Stomach smooth muscle (tissue), 2 donors: ENCODE measurements at regions not wholly inside any gene's neighbourhood (a gene's known extent, or its start where the extent isn't known, plus 50 kb on each side); places are given as distances from the start of the nearest gene placed in this dataset.

Experiments used
- H3K27ac ChIP-seq: one replicate; pipeline ENCODE4 v1.7.0; 2013; ENCODE audit warnings: mild to moderate bottlenecking, low read length, inconsistent platforms
- H3K27me3 ChIP-seq, 2 donors: one replicate each; pipeline ENCODE4 v1.7.0; 2013; ENCODE audit warnings: low read length in 2 of 2; ENCODE audit not compliant: insufficient read depth in 2 of 2, control insufficient read depth in 1 of 2
- H3K36me3 ChIP-seq, 2 donors: one replicate each; pipeline ENCODE4 v1.7.0; 2013; ENCODE audit warnings: low read length in 2 of 2; ENCODE audit not compliant: control insufficient read depth in 2 of 2, insufficient read depth in 2 of 2
- H3K4me1 ChIP-seq: one replicate; pipeline ENCODE4 v1.7.0; 2013; ENCODE audit warnings: low read length; ENCODE audit not compliant: control insufficient read depth, insufficient read depth
- H3K4me3 ChIP-seq, 2 donors: one replicate each; pipeline ENCODE4 v1.7.0; 2013; ENCODE audit warnings: low read length in 2 of 2
- H3K9ac ChIP-seq, 2 donors: one replicate each; pipeline ENCODE4 v1.7.0; 2013; ENCODE audit warnings: low read length in 2 of 2, mild to moderate bottlenecking in 1 of 2
- H3K9me3 ChIP-seq, 2 donors: one replicate each; pipeline ENCODE4 v1.7.0; 2013; ENCODE audit warnings: low read length in 2 of 2; ENCODE audit not compliant: control insufficient read depth in 2 of 2
- donor health status: healthy.
- donor health status: Pancreatic carcinoma.

DNA sequence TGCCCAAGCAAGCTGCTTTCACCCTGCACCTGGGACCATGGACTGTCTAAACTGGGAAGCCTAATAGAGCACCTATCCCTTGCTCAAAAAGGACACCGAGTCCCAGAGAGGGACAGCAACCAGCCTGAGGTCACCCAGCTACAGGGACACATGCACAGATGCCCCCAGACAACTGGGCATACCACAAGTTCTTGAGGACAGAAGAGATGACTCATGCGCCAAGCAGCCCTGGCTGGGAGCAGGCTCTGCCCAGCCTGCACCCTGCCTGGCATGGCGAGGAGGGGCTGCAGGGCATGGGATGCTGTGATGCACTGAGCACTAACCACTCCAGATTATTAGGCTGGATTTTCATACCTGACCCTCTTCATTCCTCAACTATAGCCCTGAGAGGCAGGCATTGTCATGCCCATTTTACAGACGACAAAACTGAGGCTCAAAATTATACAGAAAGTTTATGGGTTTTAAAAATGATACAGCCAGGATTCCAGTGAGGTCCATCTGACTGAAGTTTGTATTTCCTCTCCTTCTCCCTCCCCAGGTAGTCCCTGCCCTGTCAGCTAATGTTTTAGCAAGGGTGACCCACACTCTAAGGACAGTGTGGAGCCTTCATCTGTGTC is 289.3 kb upstream of the ZMIZ1 start:
- H3K9ac ChIP-seq, result no peak overlapping the region
- H3K9me3 ChIP-seq, result peaks cover 0 to 3% of the 10 kb centered on the region in 2 donors
- H3K36me3 ChIP-seq, result no peaks in the 10 kb centered on the region
- no peak overlapping the region for H3K4me3 ChIP-seq
- H3K27ac ChIP-seq, result no peak overlapping the region
- no peaks in the 10 kb centered on the region for H3K27me3 ChIP-seq
- H3K4me1 ChIP-seq, result peaks cover 42% of the 10 kb centered on the region

DNA sequence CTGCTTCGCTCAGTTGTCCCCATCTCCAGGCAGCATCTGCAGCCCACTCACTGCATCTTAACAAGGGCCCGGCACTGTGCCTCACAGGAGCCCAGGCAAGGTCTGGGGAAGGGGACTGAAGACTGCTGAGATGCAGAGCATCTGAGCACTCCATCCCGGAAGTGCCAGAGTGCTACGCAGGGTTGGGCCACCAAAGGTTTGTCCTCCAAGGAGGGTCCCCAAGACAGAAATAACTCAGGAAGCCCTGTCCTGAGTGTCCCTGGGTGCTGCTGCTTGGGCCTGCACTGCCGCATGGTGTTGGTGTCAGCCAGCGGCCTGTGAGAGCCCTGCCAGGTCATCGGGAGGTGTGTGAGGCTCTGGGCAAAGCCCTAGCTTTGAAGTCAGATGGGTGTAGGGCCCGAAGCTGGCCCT is 288.2 kb upstream of the ZMIZ1 start:
- H3K36me3 ChIP-seq, result no peaks in the 10 kb centered on the region
- no peak overlapping the region for H3K4me3 ChIP-seq
- H3K9me3 ChIP-seq, result peaks cover 0 to 3% of the 10 kb centered on the region in 2 donors
- H3K9ac ChIP-seq, result no peak overlapping the region
- H3K27me3 ChIP-seq, result no peaks in the 10 kb centered on the region
- no peak overlapping the region for H3K27ac ChIP-seq
- H3K4me1 ChIP-seq, result peaks cover 36% of the 10 kb centered on the region

DNA sequence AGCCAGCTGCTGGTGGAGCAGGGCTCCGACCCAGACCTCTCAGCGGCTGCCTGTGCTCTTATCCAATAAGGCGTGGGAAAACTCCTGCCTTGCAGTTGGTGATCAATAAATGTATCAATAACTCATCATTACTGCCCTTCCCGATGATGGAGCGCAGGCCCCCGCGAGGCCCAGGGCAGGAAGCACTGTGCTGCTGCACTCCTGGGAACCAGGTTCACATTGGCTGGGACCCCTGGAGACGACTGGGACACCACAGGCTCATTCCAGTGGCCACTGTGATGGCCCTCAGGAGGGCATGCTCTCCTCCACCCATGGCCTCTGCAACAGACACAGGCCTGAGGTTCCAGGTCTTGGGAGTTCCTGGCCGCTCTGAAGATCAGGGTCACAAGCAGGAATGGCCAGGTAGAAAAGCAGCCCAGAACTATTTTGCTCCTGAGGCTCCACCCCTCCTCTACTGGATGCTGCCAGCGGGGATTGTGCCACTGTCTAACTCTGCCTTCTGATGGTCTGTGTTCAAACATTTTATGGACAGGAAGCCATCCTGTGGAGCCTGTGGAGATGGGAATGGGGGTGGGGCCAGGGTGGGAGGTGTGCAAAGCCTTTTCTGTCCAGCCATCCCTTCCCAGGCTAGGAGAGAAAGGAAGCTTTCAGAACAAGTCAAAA is 287.4 kb upstream of the ZMIZ1 start:
- Histone ChIP-seq H3K4me1 (peaks cover 28% of the 10 kb centered on the region), H3K36me3 (no peaks in the 10 kb centered on the region), H3K27ac (no peak overlapping the region), H3K27me3 (no peaks in the 10 kb centered on the region), H3K4me3 (no peak overlapping the region), H3K9ac (no peak overlapping the region), H3K9me3 (peaks cover 0 to 3% of the 10 kb centered on the region in 2 donors)

DNA sequence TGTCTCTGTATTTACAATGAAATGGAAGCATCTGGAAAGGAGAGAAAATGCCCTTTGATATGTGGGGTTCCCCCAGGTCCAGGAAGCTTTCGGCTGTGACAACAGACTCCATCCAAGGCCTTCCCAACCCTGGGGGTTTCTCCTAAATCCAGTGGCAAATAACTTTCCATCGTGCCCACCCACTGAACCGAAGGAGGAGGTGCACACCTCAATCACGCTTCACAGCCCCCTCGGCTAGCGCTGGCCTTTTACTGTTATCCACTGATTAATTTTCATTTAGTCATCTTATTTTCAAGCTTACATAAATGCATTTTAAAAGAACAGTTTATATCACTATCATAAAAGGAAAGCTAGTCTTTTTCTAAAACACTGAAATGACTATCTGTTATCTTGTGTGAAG is 286.8 kb upstream of the ZMIZ1 start:
- Histone ChIP-seq H3K9me3 (peaks cover 0 to 3% of the 10 kb centered on the region in 2 donors), H3K9ac (no peak overlapping the region)

DNA sequence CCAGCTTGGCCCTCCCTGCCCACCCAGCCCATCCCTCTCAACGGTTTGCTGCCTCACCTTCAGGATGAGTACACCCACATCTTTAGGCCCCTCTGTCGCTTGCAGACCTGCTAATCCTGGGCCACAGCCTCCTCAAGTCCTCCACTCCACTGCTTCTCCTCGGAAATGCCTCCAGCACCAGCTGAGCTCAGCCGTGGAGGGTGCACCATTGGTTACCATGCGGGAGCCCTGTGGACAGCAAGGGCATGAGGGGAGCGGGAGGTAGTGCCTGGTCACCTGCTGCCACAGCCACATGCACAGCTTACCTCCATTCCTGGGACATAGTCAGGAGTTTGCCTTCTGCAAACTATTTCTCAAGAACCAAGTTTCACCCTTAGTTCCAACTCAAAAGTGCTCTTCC is 286.3 kb upstream of the ZMIZ1 start:
- H3K4me1 ChIP-seq, result peaks cover 20% of the 10 kb centered on the region
- H3K36me3 ChIP-seq, result no peaks in the 10 kb centered on the region
- no peak overlapping the region for H3K27ac ChIP-seq
- peaks cover 0 to 3% of the 10 kb centered on the region in 2 donors for H3K9me3 ChIP-seq
- H3K27me3 ChIP-seq, result no peaks in the 10 kb centered on the region
- no peak overlapping the region for H3K9ac ChIP-seq
- H3K4me3 ChIP-seq, result no peak overlapping the region

More for the DNA sequence above, 286.8 kb upstream of the ZMIZ1 start:
- Histone ChIP-seq H3K4me1 (peaks cover 22% of the 10 kb centered on the region), H3K27ac (no peak overlapping the region), H3K36me3 (no peaks in the 10 kb centered on the region), H3K27me3 (no peaks in the 10 kb centered on the region), H3K4me3 (no peak overlapping the region)

DNA sequence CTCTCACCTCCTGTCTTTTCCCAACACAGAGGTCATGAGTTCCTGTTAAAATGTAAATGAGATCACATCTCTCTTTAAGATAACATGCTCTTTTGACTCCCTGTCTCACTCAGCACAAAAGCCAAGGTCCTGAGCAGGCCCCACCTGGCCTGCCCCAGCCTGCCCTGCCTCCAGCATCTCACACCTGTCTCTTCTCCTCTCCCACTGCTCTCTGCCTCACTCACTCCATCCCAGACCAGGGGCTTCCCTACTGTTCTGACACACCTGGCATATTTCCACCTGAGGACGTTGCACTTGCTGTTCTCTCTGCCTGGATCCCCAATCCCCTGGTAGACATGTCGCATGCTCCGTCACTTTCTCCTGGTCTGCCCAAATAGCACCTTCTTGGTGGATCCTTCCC is 285.0 kb upstream of the ZMIZ1 start:
- H3K9ac ChIP-seq, result no peak overlapping the region
- no peaks in the 10 kb centered on the region for H3K27me3 ChIP-seq
- H3K36me3 ChIP-seq, result no peaks in the 10 kb centered on the region
- H3K4me1 ChIP-seq, result peaks cover 11% of the 10 kb centered on the region
- peaks cover 0 to 3% of the 10 kb centered on the region in 2 donors for H3K9me3 ChIP-seq
- H3K27ac ChIP-seq, result no peak overlapping the region
- no peak overlapping the region for H3K4me3 ChIP-seq

DNA sequence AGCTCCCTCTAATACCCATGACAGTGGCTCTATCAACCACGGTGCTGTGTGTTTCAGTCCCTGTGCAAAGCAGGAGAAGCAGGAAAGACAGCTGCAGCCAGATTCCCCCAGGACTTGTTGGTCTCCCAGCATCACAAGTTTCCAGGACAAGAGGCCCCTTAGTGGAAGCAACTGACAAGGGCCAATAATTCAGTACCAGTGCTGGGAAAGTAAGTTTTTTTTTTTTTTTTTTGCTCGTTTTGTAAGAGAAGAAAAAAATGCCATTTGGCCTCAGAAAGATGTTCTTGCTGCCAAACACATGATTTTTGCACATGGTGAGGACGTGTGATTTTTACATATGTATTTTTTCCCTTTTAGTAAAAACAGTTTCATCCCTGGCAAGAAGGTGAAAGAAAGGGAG is 284.2 kb upstream of the ZMIZ1 start:
- no peak overlapping the region for H3K27ac ChIP-seq
- no peaks in the 10 kb centered on the region for H3K36me3 ChIP-seq

DNA sequence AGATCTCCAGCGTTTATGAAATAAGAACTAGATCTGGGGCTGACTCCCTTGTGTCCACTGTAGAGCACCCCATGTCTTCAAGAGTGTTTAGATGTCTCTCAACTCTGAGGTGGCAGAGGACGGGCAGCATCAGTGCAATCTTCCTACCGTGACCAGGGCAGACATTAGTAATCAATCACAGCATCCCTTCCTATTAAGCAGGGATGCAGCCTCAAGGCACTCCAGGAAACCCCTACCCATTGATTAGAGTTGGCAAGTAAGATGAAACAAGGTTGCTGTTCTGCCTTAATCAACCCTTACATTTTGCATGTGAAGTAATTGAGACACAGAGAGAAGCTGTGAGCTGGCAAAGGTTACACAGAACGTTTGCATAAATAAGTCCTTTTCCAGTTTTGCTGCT is 283.7 kb upstream of the ZMIZ1 start:
- Histone ChIP-seq H3K27ac (no peak overlapping the region), H3K27me3 (no peaks in the 10 kb centered on the region), H3K36me3 (no peaks in the 10 kb centered on the region), H3K9ac (no peak overlapping the region), H3K4me3 (no peak overlapping the region), H3K4me1 (peaks cover 7% of the 10 kb centered on the region), H3K9me3 (peaks cover 0 to 3% of the 10 kb centered on the region in 2 donors)

More for the DNA sequence above, 284.2 kb upstream of the ZMIZ1 start:
- Histone ChIP-seq H3K9me3 (peaks cover 0 to 3% of the 10 kb centered on the region in 2 donors), H3K4me3 (no peak overlapping the region), H3K9ac (no peak overlapping the region), H3K27me3 (no peaks in the 10 kb centered on the region), H3K4me1 (peaks cover 7% of the 10 kb centered on the region)

DNA sequence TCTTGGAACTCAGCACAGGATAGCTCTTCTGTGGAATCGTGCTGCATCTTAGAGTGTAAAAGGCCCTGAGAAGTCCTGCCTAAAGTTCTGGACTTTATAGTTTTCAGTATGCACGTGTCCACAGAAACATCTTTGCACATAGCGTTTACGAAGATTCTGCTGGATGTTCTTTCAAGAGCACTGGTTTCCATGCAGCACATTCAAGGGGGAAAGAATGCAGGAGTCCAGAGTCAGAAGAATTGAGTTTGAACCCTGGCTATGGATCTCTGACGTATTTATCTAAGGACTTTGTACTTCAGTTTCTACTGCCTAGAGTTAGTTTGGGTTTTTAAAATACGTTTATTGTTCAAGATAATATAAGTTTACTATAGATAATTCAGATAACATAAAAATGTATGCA is 282.8 kb upstream of the ZMIZ1 start:
- peaks cover 7% of the 10 kb centered on the region for H3K4me1 ChIP-seq
- H3K9me3 ChIP-seq, result peaks cover 0 to 3% of the 10 kb centered on the region in 2 donors
- H3K9ac ChIP-seq, result no peak overlapping the region
- no peaks in the 10 kb centered on the region for H3K27me3 ChIP-seq
- no peaks in the 10 kb centered on the region for H3K36me3 ChIP-seq
- no peak overlapping the region for H3K4me3 ChIP-seq
- H3K27ac ChIP-seq, result no peak overlapping the region

DNA sequence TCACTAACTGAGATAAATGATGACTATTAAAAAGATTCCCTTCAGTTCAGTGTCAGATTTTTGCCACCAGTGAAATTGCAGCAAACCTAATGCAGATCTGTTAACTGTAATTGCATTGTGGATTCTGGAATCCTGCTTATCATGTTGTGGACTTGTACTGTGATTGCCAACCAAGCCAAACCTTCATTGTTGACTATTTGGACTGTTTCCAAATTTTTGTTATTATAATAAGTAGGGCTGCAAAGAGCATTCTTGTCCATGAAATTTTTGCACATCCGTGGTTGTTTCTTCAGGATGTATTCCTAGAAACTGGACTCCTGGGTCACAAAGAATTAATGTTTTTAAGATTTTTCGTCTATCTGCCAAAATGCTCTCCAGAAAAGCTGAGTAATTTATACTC is 281.6 kb upstream of the ZMIZ1 start:
- no peak overlapping the region for H3K9ac ChIP-seq
- peaks cover 7% of the 10 kb centered on the region for H3K4me1 ChIP-seq
- H3K9me3 ChIP-seq, result peaks cover 0 to 3% of the 10 kb centered on the region in 2 donors
- no peak overlapping the region for H3K27ac ChIP-seq
- no peak overlapping the region for H3K4me3 ChIP-seq
- no peaks in the 10 kb centered on the region for H3K27me3 ChIP-seq
- H3K36me3 ChIP-seq, result no peaks in the 10 kb centered on the region
